Uterus (tissue), 3 donors: ENCODE measurements at regions not wholly inside any gene's neighbourhood (a gene's known extent, or its start where the extent isn't known, plus 50 kb on each side); places are given as distances from the start of the nearest gene placed in this dataset.

ENCODE experiments used
- DNase-seq, 2 donors: peaks; one replicate each; pipeline ENCODE4 v3.0.0-alpha.2; 2019 to 2020
- H3K27ac ChIP-seq, 2 donors: fragments of 200-600 bp; sonication (generic); 1 replicate in 1 of 2; 2 replicates in 1 of 2; pipeline ENCODE4 v1.5.1; 2016 to 2018
- H3K27me3 ChIP-seq, 2 donors: fragments of 200-600 bp; sonication (generic); one replicate each; pipeline ENCODE4 v1.5.1; 2018 to 2019; ENCODE audit warnings: control low read depth in 1 of 2
- H3K36me3 ChIP-seq, 2 donors: fragments of 200-600 bp; sonication (generic); one replicate each; pipeline ENCODE4 v1.5.1; 2019; ENCODE audit warnings: control low read depth in 1 of 2
- H3K4me1 ChIP-seq, 2 donors: fragments of 200-600 bp; sonication (generic); one replicate each; pipeline ENCODE4 v1.5.1; 2018 to 2019; ENCODE audit warnings: control low read depth in 1 of 2
- H3K4me3 ChIP-seq, 2 donors: fragments of 200-600 bp; sonication (generic); 1 replicate in 1 of 2; 2 replicates in 1 of 2; pipeline ENCODE4 v1.5.1; 2018 to 2019; ENCODE audit warnings: mild to moderate bottlenecking in 1 of 2
- H3K9me3 ChIP-seq, 2 donors: fragments of 200-600 bp; sonication (generic); one replicate each; pipeline ENCODE4 v1.5.1; 2019; ENCODE audit warnings: control low read depth in 1 of 2
- CTCF ChIP-seq, 4 experiments: fragments of 200-600 bp in 2 of 4; fragments of 450-650 bp in 2 of 4; sonication (generic) in 2 of 4; IDR thresholded peaks; one replicate each; pipeline ENCODE4 v1.5.1; 2016 to 2019; ENCODE audit warnings: antibody characterized with exemption in 4 of 4, mild to moderate bottlenecking in 2 of 4, moderate library complexity in 1 of 4
- POLR2A ChIP-seq, 2 donors: fragments of 450-650 bp; IDR thresholded peaks; one replicate each; pipeline ENCODE4 v1.6.1; 2016; ENCODE audit warnings: antibody characterized with exemption in 2 of 2, mild to moderate bottlenecking in 1 of 2, moderate library complexity in 1 of 2
- intact Hi-C: fragments of 100-400 bp; cut with DNase I; formaldehyde crosslinking; loops from one replicate; pipeline ENCODE4 v1.15.1; 2023; ENCODE audit warnings: low total_unique reads
- donor health status: DM: yes; HTN: yes; CAD: no.

- intact Hi-C loops, result no loop called here
- DNase-seq, result no peak
- no peak overlapping the region for H3K27ac ChIP-seq
- H3K27me3 ChIP-seq, result no peaks in the 10 kb centered on the region
- no peaks in the 10 kb centered on the region for H3K4me1 ChIP-seq
- TF ChIP-seq CTCF (IDR thresholded peaks at IDR 0.05) (no peak), POLR2A (IDR thresholded peaks at IDR 0.05) (no peak)
- H3K9me3 ChIP-seq, result no peaks in the 10 kb centered on the region
- no peaks in the 10 kb centered on the region for H3K36me3 ChIP-seq
- H3K4me3 ChIP-seq, result no peak overlapping the region
These were observed 197.4 kb downstream of the SH3BP4 start for GRCh38 chr2:235149240-235149659.

GRCh38 chr2:235149736-235150135 is 197.9 kb downstream of the SH3BP4 start:
- Histone ChIP-seq H3K27ac (no peak overlapping the region), H3K9me3 (no peaks in the 10 kb centered on the region), H3K4me3 (no peak overlapping the region), H3K36me3 (no peaks in the 10 kb centered on the region), H3K4me1 (no peaks in the 10 kb centered on the region), H3K27me3 (no peaks in the 10 kb centered on the region)
- no peak for TF ChIP-seq CTCF (IDR thresholded peaks at IDR 0.05)
- TF ChIP-seq POLR2A (IDR thresholded peaks at IDR 0.05), result no peak
- DNase-seq, result no peak
- intact Hi-C loops, result no loop called here

- DNase-seq, result no peak
- no peak overlapping the region for H3K27ac ChIP-seq
- intact Hi-C loops, result no loop called here
- H3K4me3 ChIP-seq, result no peak overlapping the region
- H3K4me1 ChIP-seq, result no peaks in the 10 kb centered on the region
- no peak for TF ChIP-seq POLR2A (IDR thresholded peaks at IDR 0.05)
- no peak for TF ChIP-seq CTCF (IDR thresholded peaks at IDR 0.05)
- no peaks in the 10 kb centered on the region for H3K27me3 ChIP-seq
- no peaks in the 10 kb centered on the region for H3K36me3 ChIP-seq
- no peaks in the 10 kb centered on the region for H3K9me3 ChIP-seq
These were observed 199.3 kb downstream of the SH3BP4 start for GRCh38 chr2:235151152-235151551.

GRCh38 chr2:235155163-235155562 is 203.3 kb downstream of the SH3BP4 start:
- intact Hi-C loops, result no loop called here
- no peak for TF ChIP-seq POLR2A (IDR thresholded peaks at IDR 0.05)
- TF ChIP-seq CTCF (IDR thresholded peaks at IDR 0.05), result no peak
- no peaks in the 10 kb centered on the region for H3K9me3 ChIP-seq

GRCh38 chr2:235156055-235156454 is 204.2 kb downstream of the SH3BP4 start:
- Histone ChIP-seq H3K4me3 (no peak overlapping the region), H3K9me3 (no peaks in the 10 kb centered on the region), H3K27me3 (no peaks in the 10 kb centered on the region), H3K36me3 (no peaks in the 10 kb centered on the region), H3K27ac (no peak overlapping the region), H3K4me1 (no peaks in the 10 kb centered on the region)
- DNase-seq, result no peak
- TF ChIP-seq POLR2A (IDR thresholded peaks at IDR 0.05), result no peak
- TF ChIP-seq CTCF (IDR thresholded peaks at IDR 0.05), result no peak
- intact Hi-C loops, result no loop called here

More at GRCh38 chr2:235155163-235155562, 203.3 kb downstream of the SH3BP4 start:
- no peak for DNase-seq
- H3K4me1 ChIP-seq, result no peaks in the 10 kb centered on the region
- H3K27me3 ChIP-seq, result no peaks in the 10 kb centered on the region
- no peak overlapping the region for H3K27ac ChIP-seq
- H3K4me3 ChIP-seq, result no peak overlapping the region
- H3K36me3 ChIP-seq, result no peaks in the 10 kb centered on the region
